ENCODE measurements at regions not wholly inside any gene's neighbourhood (a gene's known extent, or its start where the extent isn't known, plus 50 kb on each side); places are given as distances from the start of the nearest gene placed in this dataset.

DNA sequence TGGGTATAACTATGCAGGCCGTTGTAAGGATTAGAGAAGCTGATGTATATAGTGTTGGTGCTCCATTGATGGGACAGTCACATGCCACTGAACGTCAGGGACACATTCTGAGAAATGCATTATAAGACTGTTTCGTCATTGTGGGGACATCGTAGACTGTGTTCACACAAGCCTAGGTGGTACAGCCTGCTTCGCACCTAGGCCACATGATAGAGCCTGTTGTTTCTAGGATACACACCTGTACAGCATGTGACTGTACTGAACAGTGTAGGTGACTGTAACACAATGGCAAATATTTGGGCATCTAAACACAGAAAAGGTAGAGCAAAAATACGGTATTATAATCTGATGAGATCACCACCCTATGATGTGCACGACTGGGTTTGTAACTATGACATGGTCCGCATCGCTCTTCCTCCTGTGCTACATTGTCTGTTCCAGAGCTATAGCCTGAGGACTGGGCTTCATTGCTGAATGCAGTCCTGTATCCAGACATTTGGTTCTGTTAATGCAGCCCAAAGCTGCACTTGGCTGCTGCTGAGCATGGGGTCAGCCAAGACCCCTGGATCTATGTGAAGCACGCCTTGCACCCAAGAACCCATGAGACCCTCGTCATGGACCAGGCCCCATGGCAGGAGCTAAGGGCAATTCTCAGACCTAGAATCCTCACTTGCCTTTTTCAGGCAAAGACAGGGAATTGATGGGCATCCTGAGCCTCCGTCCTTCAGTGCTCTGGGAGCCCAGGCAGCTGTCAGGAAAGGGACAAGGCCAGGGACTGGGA is 51.1 kb upstream of the THY1 start:
- peak; percentile 15 for ATAC-seq
- TF ChIP-seq ZNF70 (CRISPR knock-in tag; IDR thresholded peaks at IDR 0.05) (no peak), ARNTL (CRISPR knock-in tag; IDR thresholded peaks at IDR 0.05; ENCODE audit: borderline replicate concordance, low read depth) (no peak), ZC3H10 (CRISPR knock-in tag; IDR thresholded peaks at IDR 0.05) (no peak), ZFP3 (CRISPR knock-in tag; IDR thresholded peaks at IDR 0.05) (no peak)
- TF ChIP-seq, protein P1, sequence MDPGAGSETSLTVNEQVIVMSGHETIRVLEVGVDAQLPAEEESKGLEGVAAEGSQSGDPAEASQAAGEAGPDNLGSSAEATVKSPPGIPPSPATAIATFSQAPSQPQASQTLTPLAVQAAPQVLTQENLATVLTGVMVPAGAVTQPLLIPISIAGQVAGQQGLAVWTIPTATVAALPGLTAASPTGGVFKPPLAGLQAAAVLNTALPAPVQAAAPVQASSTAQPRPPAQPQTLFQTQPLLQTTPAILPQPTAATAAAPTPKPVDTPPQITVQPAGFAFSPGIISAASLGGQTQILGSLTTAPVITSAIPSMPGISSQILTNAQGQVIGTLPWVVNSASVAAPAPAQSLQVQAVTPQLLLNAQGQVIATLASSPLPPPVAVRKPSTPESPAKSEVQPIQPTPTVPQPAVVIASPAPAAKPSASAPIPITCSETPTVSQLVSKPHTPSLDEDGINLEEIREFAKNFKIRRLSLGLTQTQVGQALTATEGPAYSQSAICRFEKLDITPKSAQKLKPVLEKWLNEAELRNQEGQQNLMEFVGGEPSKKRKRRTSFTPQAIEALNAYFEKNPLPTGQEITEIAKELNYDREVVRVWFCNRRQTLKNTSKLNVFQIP (CRISPR knock-in tag; IDR thresholded peaks at IDR 0.05; ENCODE audit: borderline replicate concordance, low read depth) = no peak
- TF ChIP-seq, protein P2, sequence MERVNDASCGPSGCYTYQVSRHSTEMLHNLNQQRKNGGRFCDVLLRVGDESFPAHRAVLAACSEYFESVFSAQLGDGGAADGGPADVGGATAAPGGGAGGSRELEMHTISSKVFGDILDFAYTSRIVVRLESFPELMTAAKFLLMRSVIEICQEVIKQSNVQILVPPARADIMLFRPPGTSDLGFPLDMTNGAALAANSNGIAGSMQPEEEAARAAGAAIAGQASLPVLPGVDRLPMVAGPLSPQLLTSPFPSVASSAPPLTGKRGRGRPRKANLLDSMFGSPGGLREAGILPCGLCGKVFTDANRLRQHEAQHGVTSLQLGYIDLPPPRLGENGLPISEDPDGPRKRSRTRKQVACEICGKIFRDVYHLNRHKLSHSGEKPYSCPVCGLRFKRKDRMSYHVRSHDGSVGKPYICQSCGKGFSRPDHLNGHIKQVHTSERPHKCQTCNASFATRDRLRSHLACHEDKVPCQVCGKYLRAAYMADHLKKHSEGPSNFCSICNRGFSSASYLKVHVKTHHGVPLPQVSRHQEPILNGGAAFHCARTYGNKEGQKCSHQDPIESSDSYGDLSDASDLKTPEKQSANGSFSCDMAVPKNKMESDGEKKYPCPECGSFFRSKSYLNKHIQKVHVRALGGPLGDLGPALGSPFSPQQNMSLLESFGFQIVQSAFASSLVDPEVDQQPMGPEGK (CRISPR knock-in tag; IDR thresholded peaks at IDR 0.05; ENCODE audit: borderline replicate concordance) = no peak

DNA sequence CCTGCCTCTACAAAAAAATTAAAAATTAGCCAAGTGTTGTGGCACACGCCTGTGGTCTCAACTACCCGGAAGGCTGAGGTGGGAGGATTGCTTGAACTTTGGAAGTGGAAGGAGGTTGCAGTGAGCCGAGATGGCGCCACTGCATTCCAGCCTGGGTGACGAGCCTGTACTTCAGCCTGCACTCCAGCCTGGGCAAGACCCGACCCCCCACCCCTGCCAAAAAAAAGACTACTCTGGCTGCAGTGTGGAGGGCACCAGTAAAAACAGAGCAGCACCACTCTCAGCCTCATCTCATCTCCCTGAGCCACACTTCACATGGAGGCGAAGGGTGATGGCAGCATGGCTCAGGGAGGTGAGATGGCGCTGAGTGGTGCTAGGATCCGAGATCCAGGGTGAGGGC is 50.3 kb upstream of the THY1 start:
- TF ChIP-seq, protein P3, sequence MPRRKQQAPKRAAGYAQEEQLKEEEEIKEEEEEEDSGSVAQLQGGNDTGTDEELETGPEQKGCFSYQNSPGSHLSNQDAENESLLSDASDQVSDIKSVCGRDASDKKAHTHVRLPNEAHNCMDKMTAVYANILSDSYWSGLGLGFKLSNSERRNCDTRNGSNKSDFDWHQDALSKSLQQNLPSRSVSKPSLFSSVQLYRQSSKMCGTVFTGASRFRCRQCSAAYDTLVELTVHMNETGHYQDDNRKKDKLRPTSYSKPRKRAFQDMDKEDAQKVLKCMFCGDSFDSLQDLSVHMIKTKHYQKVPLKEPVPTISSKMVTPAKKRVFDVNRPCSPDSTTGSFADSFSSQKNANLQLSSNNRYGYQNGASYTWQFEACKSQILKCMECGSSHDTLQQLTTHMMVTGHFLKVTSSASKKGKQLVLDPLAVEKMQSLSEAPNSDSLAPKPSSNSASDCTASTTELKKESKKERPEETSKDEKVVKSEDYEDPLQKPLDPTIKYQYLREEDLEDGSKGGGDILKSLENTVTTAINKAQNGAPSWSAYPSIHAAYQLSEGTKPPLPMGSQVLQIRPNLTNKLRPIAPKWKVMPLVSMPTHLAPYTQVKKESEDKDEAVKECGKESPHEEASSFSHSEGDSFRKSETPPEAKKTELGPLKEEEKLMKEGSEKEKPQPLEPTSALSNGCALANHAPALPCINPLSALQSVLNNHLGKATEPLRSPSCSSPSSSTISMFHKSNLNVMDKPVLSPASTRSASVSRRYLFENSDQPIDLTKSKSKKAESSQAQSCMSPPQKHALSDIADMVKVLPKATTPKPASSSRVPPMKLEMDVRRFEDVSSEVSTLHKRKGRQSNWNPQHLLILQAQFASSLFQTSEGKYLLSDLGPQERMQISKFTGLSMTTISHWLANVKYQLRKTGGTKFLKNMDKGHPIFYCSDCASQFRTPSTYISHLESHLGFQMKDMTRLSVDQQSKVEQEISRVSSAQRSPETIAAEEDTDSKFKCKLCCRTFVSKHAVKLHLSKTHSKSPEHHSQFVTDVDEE (CRISPR knock-in tag; IDR thresholded peaks at IDR 0.05) = no peak
- TF ChIP-seq RARB (CRISPR knock-in tag; IDR thresholded peaks at IDR 0.05) (no peak), OSR1 (CRISPR knock-in tag; IDR thresholded peaks at IDR 0.05) (no peak), SNAI2 (CRISPR knock-in tag; IDR thresholded peaks at IDR 0.05) (no peak), TOX (CRISPR knock-in tag; IDR thresholded peaks at IDR 0.05; ENCODE audit: borderline replicate concordance) (no peak), BACH2 (CRISPR knock-in tag; IDR thresholded peaks at IDR 0.05; ENCODE audit: borderline replicate concordance) (no peak), GLIS3 (CRISPR knock-in tag; IDR thresholded peaks at IDR 0.05) (no peak), PPARA (CRISPR knock-in tag; IDR thresholded peaks at IDR 0.05; ENCODE audit: borderline replicate concordance) (no peak), ZC3H10 (CRISPR knock-in tag; IDR thresholded peaks at IDR 0.05) (no peak), ZFP3 (CRISPR knock-in tag; IDR thresholded peaks at IDR 0.05) (no peak), ESRRG (CRISPR knock-in tag; IDR thresholded peaks at IDR 0.05) (no peak)
- TF ChIP-seq, protein P2 (CRISPR knock-in tag; IDR thresholded peaks at IDR 0.05; ENCODE audit: borderline replicate concordance) = no peak
- TF ChIP-seq, protein P4, sequence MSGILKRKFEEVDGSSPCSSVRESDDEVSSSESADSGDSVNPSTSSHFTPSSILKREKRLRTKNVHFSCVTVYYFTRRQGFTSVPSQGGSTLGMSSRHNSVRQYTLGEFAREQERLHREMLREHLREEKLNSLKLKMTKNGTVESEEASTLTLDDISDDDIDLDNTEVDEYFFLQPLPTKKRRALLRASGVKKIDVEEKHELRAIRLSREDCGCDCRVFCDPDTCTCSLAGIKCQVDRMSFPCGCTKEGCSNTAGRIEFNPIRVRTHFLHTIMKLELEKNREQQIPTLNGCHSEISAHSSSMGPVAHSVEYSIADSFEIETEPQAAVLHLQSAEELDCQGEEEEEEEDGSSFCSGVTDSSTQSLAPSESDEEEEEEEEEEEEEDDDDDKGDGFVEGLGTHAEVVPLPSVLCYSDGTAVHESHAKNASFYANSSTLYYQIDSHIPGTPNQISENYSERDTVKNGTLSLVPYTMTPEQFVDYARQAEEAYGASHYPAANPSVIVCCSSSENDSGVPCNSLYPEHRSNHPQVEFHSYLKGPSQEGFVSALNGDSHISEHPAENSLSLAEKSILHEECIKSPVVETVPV (CRISPR knock-in tag; IDR thresholded peaks at IDR 0.05) = no peak
- no peak for ATAC-seq

DNA sequence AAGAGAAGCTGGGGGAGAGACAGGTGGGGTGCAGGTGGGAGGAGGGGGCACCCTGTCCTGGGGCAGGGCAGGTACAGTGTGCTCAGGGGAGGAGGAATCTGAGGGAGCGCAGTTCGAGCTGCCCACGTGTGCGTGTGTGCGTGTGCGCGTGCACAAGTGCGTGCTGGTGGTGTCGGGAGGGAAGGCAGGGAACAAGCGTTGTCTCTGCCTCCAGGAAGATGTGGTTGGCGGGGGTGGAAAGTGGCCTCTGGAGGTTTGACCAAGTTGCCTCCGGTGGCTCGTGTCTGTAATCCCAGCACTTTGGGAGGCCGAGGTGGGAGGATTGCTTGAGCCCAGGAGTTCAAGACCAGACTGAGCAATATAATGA is 49.9 kb upstream of the THY1 start:
- TF ChIP-seq GLIS3 (CRISPR knock-in tag; IDR thresholded peaks at IDR 0.05) (no peak), ZNF70 (CRISPR knock-in tag; IDR thresholded peaks at IDR 0.05) (no peak)
- TF ChIP-seq, protein P2 (CRISPR knock-in tag; IDR thresholded peaks at IDR 0.05; ENCODE audit: borderline replicate concordance) = no peak
- no peak for ATAC-seq
